HG03045 (cell line): ENCODE measurements at regions not wholly inside any gene's neighbourhood (a gene's known extent, or its start where the extent isn't known, plus 50 kb on each side); places are given as distances from the start of the nearest gene placed in this dataset.

Source experiments
- ATAC-seq: cut with Tn5 transposase; IDR thresholded peaks from one replicate; pipeline ENCODE4 v1.9.1; 2021; ENCODE audit warnings: mild to moderate bottlenecking, moderate library complexity; ENCODE audit not compliant: unreplicated experiment

DNA sequence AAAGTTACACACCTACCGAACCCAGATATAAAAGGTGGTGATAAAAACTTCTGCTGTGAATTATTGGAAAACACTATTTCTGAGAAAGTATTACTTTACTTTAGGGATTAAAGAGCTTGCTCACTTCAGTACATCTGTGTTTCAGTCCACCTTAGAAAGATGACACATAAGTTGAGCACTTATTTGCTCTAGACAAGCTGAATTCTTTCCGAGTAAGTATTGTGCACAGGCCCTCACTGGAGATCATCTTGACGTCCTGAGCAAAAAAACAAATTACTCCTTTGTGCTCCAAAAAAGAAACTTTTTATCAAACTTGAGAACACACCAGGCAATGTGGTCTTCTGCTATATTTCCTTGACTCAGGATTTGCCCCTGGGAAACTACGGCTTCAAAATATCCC, 231.0 kb upstream of the GRAMD2B start:
- no peak for ATAC-seq

DNA sequence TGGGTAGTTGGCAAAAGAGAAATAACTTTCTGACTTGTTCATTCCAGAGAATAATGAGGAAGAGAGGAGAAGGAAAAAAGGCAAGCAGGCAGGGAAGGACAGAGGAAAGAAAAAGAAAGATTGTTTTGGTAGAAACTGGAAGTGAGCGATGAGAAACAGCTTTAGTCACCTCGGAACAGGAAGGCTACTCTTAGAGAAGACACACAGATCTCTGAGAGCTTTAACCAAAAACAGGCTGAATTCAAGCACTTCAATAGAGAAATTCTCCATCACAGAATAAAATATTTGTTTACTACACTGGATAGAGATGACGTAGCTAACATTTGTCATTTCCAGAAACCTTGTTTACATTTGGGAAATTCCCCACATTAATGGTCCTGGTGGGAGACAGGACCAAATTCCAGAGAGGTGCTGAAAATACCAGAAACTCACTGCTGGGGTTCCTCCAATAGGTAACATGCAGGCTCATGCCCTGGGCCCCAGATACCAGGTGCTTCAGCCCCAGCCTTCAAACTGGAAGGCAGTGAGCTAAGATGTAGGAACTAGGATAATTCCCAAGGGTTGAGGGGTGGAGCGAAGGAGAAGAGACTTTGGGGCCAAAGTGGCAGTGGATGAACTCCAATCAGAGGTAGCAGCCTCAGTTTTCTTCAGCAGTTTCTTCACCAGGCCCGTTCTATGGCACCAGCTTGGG, 227.7 kb upstream of the GRAMD2B start:
- no peak for ATAC-seq

DNA sequence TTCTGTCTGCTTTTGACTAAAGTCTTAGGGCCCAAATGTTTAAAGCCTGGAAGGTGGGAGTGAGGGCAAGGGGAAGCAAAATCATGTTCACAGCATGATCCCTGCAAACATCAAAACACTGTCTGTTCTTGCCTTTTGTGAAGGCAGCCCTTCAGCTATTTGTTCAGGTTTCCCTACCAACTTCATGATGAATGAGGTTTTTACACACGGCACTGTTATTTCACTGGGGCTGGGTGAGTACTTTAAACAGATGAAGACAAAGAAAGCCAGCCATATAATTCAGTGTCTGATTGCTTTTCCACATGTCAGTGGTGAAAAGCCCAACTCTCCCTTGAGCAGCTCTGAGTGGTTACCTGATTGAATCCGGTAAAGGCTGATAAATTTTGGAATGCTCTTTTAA, 224.7 kb upstream of the GRAMD2B start:
- ATAC-seq: no peak

DNA sequence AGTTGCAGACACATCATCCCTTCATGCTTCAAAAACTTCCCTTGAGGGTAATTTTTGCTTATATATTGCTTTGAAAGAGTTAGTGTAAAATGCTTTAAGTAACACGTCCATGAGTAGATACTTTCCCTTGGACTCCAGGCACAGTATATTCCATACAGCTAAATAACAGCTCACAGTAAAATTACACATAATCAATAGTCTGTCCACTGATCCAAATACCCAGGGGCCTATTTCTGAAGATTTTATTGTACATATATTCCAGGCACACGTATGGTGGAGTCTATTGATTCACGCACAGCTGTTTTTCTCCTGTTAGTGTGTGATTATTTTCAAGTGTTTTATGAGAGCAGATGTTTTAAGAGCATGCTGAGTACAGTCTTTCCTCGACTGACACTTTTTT, 223.7 kb upstream of the GRAMD2B start:
- no peak for ATAC-seq

- ATAC-seq: no peak
These were observed 214.5 kb upstream of the GRAMD2B start for GRCh38 chr5:126208691-126209090.

DNA sequence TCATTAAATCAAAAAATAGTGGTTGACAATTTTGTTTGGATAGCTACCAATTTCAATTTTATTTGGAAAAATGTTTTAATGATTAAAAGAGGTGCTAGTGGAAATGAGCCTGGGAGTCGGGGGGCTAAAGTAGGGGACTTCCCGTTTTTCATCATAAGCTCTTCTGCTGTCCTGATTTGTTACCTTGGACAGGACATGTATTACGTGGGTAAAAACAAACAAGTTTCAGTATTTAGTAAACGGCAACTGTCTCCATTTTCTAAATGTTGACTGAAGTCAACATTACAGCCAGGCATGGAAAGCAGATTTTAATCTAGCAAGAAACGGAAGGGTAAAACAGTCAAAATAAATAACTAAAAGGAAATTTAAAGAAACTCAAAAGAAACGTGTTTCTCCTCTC, 212.3 kb upstream of the GRAMD2B start:
- no peak for ATAC-seq

- no peak for ATAC-seq
These were observed 203.6 kb upstream of the GRAMD2B start for GRCh38 chr5:126219616-126220015.

- no peak for ATAC-seq
These were observed 202.5 kb upstream of the GRAMD2B start for GRCh38 chr5:126220725-126221124.

GRCh38 chr5:126228934-126229333, 194.3 kb upstream of the GRAMD2B start:
- ATAC-seq: no peak

- no peak for ATAC-seq
These were observed 190.0 kb upstream of the GRAMD2B start for GRCh38 chr5:126233256-126233655.

DNA sequence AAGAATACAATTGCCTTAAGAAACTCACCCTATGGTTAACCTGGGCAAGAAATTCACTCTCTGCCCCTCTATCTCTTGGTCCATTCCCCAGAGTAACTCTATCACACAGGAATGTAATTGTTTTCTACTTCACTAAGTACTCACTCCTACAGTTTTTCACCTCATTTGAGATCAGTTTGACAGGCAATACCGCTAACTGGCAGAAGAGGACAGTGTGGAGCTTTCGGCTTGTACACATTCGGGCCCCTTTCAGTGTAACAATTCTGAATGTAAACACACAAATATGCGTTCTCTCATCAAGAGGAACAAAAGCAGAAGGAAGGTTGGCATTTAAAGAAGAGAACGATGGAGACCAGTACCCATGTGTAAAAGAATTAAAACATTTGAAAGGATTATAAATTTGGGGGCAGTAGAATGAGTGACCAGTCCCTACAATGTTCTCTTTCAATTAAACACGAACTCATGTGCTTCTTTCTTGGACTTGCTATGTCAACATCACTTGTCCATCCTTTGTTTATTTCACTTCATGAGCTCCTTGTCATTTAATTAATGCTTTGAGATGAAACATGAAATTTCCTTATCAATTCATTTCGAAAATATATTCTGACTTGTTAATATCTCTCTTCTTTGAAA, 188.5 kb upstream of the GRAMD2B start:
- ATAC-seq: no peak

DNA sequence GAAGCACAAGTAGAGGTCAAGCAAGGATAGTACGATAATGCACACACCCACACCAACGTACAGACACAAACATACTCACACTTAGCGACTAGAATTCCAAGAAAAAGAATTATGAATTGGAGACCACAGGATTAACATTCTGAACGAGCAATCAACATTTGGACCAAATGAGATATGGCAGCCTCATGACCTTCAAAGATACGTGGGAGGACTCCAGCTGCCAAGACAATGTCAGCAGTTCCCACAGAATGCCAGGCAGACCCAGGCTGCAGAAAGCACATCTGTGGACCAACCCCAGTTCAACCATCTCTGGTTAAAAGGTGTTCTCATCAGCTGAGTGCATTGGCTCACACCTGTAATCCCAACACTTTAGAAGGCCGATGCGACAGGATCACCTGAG, 187.6 kb upstream of the GRAMD2B start:
- no peak for ATAC-seq

GRCh38 chr5:126236994-126237393, 186.2 kb upstream of the GRAMD2B start:
- ATAC-seq: no peak

DNA sequence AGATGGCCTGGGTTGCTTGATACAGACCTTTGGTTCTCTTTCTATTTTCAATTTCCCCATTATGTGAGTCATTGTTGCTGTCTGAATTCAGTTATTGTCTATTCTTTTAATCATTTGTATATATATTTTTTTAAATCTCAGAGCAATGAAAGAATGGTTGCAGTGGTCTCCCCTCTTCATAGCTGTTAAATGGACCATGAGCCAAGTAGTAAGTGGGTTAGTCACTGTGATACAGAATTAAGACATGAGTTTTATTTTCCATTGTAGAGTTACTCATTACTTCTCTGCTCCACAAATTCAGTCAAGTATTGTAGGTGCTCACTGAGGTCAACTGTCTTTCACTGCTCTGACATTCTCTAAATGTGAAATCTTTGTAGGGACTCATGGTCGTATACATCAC, 174.6 kb upstream of the GRAMD2B start:
- no peak for ATAC-seq

DNA sequence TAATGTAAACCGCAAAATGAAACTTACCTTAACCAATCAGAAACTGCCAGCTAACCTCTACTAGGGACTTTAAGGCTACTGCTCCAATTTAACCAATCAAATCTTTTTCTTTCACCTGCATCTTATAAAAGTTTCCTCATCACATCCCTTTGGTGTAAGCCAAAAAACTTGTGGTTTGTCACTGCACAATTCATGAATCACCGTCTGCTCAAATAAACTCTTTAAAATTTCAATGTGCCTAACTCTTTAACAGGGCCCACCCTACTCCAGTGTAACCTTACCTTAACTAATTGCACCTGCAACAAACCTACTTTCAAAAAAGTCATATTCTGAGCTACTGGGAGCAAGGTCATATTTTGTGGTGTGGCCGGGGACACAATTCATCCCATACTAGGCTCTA, 172.2 kb upstream of the GRAMD2B start:
- no peak for ATAC-seq

DNA sequence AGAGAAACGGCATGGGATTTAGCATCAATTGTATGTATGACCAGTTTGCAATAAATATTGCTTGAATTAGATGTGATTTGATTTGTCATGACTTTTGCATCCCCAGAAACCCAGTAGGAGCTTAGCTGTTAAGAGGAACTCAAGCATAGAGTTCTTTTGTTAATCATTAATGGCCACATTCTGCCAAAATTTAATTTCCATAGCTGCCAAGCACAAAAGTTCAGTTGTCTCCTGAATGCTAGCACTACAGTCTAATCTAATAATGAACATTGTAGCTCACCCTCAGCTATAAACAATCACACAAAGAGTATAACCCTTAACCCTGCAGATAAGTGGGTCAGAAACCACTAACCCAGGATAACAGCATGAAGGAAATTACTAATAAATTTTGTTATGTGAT, 169.8 kb upstream of the GRAMD2B start:
- no peak for ATAC-seq

- ATAC-seq: no peak
These were observed 159.5 kb upstream of the GRAMD2B start for GRCh38 chr5:126263591-126264184.

GRCh38 chr5:126265917-126266316, 157.3 kb upstream of the GRAMD2B start:
- ATAC-seq: no peak

- no peak for ATAC-seq
These were observed 155.8 kb upstream of the GRAMD2B start for GRCh38 chr5:126267438-126267837.

DNA sequence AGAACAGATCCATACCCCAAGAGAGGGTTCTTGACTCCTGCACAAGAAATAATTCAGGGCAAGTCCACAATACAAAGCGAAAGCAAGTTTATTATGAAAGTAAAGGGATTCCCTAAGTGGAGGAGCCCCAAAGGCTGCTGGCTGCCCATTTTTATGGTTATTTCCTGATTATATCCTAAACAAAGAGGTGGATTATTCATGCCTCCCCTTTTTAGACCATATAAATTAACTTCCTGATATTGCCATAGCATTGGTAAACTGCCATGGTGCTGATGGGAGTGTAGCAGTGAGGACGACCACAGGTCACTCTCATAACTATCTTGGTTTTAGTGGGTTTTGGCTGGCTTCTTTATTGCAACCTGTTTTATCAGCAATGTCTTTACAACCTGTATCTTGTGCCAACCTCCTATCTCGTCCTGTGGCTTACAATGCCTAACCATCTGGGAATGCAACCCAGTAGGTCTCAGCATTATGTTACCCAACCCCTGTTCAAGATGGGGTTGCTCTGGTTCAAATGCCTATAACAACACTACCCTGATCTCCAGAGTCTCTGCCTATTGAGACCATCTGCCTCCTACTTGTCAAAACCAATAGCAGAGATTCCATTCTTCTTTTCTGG, 154.4 kb upstream of the GRAMD2B start:
- ATAC-seq: no peak

DNA sequence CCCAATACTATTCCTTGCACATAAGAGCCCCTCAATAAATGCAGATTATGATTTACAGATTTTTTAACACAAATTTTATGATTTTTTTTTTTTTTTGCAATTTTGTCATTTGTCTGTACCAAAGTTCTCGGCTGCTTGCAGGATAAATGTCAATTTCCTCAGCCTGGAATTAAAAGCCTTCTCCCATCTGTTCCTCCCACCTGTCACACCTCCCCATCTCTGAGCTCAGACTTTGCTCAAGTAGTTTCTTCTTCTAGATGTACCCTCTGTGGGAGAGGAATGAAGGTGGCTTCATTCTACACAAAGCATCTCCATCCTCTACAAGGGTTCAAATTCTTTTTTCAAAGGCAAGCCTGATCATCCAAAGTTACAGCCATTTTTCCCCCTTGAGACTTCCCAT, 153.7 kb upstream of the GRAMD2B start:
- ATAC-seq: no peak

DNA sequence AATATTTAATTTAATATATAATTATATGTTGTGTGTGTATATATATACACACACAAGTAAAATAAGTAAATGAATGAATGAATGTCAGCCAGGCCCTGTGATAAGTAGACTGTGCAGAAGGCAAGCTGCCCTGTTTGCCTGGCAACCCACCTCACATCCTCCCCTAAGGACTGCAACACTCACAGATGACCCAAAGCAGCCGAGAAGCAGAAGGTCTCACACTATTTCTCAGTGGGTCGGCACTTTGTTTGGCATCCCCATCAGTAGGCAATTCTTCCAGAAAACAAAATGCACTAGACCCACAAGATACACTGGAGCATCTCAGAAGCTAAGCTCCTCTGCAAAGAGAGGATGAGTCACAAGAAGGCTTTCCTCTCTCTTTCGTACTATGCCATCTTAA, 152.1 kb upstream of the GRAMD2B start:
- ATAC-seq: no peak
